Thymus (tissue), 11 donors: ENCODE measurements at regions not wholly inside any gene's neighbourhood (a gene's known extent, or its start where the extent isn't known, plus 50 kb on each side); places are given as distances from the start of the nearest gene placed in this dataset.
A peak's percentile ranks its signal among the peaks of the same experiment; 100 is the strongest.

Experiments
- DNase-seq, 9 donors: peaks; one replicate each; pipeline ENCODE4 v3.0.0-alpha.2; 2013; ENCODE audit warnings: low spot score in 9 of 9, low read depth in 6 of 9, missing footprints in 1 of 9
- H3K27ac ChIP-seq, 2 donors: one replicate each; pipeline ENCODE4 v1.5.1; 2013; ENCODE audit warnings: control low read depth in 1 of 2, low read depth in 1 of 2, low read length in 1 of 2, mild to moderate bottlenecking in 1 of 2, moderate library complexity in 1 of 2
- H3K27me3 ChIP-seq, 2 donors: one replicate each; pipeline ENCODE4 v1.5.1; 2013; ENCODE audit warnings: low read length in 1 of 2; ENCODE audit not compliant: control insufficient read depth in 2 of 2, insufficient read depth in 1 of 2
- H3K36me3 ChIP-seq, 2 donors: one replicate each; pipeline ENCODE4 v1.5.1; 2013; ENCODE audit warnings: low read length in 1 of 2, mild to moderate bottlenecking in 1 of 2, moderate library complexity in 1 of 2; ENCODE audit not compliant: control insufficient read depth in 2 of 2, insufficient read depth in 2 of 2
- H3K4me1 ChIP-seq, 2 donors: one replicate each; pipeline ENCODE4 v1.5.1; 2013; ENCODE audit warnings: low read length in 2 of 2; ENCODE audit not compliant: control insufficient read depth in 2 of 2, insufficient read depth in 2 of 2
- H3K4me3 ChIP-seq, 2 donors: one replicate each; pipeline ENCODE4 v1.5.1; 2013; ENCODE audit warnings: low read length in 2 of 2, control low read depth in 1 of 2, mild to moderate bottlenecking in 1 of 2
- H3K9me3 ChIP-seq, 2 donors: one replicate each; pipeline ENCODE4 v1.5.1; 2013; ENCODE audit warnings: low read length in 1 of 2, mild to moderate bottlenecking in 1 of 2; ENCODE audit not compliant: control insufficient read depth in 2 of 2, insufficient read depth in 1 of 2
- whole genome bisulfite sequencing: extraction: QIAGEN DNeasy Blood & Tissue Kit; methylation state at CpG from one replicate; pipeline ENCODE4 v1.1.7; 2013; 5-methylcytosine and 5-hydroxymethylcytosine counted together
- donor health status: healthy.

DNA sequence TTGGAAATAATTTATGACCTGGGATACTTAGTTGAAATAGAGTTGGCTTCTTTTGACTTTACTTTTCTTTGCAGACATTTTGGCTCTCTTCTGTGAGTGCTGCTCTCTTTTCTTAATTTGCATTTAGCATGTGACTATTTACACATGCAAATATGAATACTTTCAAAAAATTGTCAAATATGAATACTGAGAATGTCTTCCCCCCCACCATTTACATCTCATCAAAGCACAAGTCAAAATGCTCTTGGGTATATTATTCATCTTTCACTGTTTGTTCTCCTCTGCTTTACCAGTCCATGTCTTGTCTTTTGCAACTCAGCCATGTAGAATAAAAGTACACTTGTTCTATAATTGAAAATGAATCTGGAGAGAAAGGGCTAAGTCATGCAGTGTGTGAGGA lies 126.5 kb downstream of the HHIPL2 start:
- no peaks in the 10 kb centered on the region for H3K27me3 ChIP-seq
- H3K4me1 ChIP-seq, result peaks cover 0 to 9% of the 10 kb centered on the region in 2 donors
- no peaks in the 10 kb centered on the region for H3K36me3 ChIP-seq
- no peak for DNase-seq
- H3K9me3 ChIP-seq, result no peaks in the 10 kb centered on the region
- H3K4me3 ChIP-seq, result no peak overlapping the region
- peak overlapping the region; percentile 69 to 80 for H3K27ac ChIP-seq

GRCh38 chr1:222420633-222421032 lies 127.3 kb downstream of the HHIPL2 start:
- Histone ChIP-seq H3K4me1 (peaks cover 0 to 9% of the 10 kb centered on the region in 2 donors), H3K9me3 (no peaks in the 10 kb centered on the region), H3K36me3 (no peaks in the 10 kb centered on the region), H3K27ac (peak overlapping the region; percentile 69 to 80), H3K4me3 (no peak overlapping the region), H3K27me3 (no peaks in the 10 kb centered on the region)
- 33% methylated on average over 1 of the region's 1 CpG for WGBS
- DNase-seq, result peak; percentile 15 to 80 (median 38)

DNA sequence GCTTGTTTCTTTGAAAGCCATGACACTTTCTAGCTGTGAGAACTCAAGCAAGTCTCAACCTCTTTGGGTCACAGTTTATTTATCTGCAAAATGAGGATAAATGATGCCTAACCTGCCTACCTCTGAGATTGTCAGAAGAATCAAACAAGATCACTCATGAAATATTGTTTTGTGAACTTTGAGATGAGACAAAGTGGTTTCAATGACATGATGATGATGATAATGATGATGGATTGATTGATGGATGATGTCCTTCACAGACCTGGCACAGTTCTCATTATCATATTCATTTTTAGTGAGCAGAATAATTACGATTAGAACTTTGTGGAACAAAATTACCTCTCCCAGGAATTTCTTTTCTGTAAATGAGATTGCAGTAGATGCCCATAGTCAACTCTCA lies 129.2 kb downstream of the HHIPL2 start:
- no peaks in the 10 kb centered on the region for H3K36me3 ChIP-seq
- H3K27me3 ChIP-seq, result no peaks in the 10 kb centered on the region
- H3K27ac ChIP-seq, result no peak overlapping the region
- WGBS, result 95% methylated on average over 1 of the region's 1 CpG
- H3K4me3 ChIP-seq, result no peak overlapping the region
- DNase-seq, result no peak
- H3K4me1 ChIP-seq, result peaks cover 0 to 9% of the 10 kb centered on the region in 2 donors
- no peaks in the 10 kb centered on the region for H3K9me3 ChIP-seq

DNA sequence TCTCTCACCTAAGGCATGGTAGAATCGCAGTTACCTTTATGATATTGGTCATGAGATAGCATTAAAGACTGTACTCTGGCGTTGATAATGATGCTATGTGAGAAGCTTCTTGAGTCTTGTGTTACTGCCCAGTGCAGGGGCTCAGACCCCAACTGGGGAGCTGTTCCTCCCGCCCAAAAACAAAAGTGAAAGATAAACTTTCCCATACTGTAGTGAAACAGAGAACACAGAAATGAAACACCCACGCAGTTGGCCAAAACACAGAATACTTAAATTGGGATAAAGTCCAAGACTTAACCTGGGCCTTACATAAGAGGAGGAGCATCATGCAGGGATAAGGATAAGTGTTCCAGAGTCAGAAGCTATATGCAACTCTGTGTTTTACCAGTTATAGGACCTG lies 130.6 kb downstream of the HHIPL2 start:
- Histone ChIP-seq H3K27me3 (no peaks in the 10 kb centered on the region), H3K4me3 (no peak overlapping the region), H3K9me3 (no peaks in the 10 kb centered on the region), H3K36me3 (no peaks in the 10 kb centered on the region), H3K4me1 (peaks cover 0 to 9% of the 10 kb centered on the region in 2 donors), H3K27ac (no peak overlapping the region)
- no peak for DNase-seq
- 92% methylated on average over 4 of the region's 4 CpGs for WGBS

DNA sequence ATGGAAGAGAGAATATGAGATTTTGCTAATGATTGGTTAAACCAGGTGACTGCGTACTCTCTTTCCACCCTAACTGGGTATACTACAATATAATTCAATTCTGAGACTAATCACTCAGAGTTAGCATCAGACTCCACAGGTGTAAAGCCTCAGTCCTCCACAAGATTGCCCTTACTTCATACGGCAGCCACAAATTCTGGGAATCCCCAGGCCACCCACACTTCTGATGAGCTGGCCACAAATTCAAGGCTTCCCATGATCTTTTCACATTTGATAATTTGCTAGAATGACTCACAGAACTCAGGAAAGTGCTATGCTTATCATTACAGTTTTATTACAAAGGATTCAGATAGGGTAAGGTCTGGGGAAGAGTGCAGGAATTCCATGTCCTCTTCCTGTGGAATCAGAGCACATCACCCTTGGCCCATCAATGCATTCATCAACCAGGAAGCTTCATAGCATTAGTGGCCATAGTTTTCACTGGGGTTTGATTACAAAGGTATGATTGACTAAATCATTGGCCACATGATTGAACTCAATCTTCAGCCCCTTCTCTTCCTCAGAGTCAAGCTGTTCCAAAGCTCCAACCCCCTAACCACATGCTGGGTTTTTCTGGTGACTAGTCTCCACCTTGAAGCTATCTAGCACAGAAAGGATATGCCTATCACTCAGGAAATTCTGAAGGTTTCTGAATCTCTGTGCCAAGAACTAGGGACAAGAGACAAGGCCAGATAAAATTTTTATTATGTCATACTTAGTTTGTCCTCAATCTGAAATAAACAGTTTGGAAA lies 131.7 kb downstream of the HHIPL2 start:
- H3K36me3 ChIP-seq, result no peaks in the 10 kb centered on the region
- H3K27ac ChIP-seq, result no peak overlapping the region
- H3K27me3 ChIP-seq, result no peaks in the 10 kb centered on the region
- H3K4me3 ChIP-seq, result no peak overlapping the region
- no peaks in the 10 kb centered on the region for H3K9me3 ChIP-seq
- WGBS, result 96% methylated on average over 2 of the region's 2 CpGs
- no peak for DNase-seq
- peaks cover 0 to 6% of the 10 kb centered on the region in 2 donors for H3K4me1 ChIP-seq

DNA sequence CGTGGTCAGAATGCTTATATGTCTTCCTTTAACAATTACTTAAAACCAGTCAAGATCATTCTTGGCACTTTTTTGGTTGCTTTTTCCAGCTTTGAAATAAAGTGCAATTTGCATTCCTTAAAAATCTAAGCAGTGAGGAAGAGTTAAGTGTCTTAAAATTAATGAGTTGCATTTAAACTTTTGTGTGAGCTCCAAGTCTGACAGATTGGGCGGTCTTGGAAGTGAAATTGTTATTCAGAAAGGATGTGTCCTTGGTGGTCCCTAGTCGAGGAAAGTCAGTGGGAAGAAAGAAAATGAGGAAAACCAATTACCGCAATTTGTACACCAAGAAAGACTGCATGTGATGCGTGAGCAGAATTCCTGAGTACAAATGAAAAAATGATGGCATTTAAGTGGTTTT lies 132.5 kb downstream of the HHIPL2 start:
- Histone ChIP-seq H3K27ac (no peak overlapping the region), H3K27me3 (no peaks in the 10 kb centered on the region), H3K9me3 (no peaks in the 10 kb centered on the region), H3K4me3 (no peak overlapping the region), H3K4me1 (peaks cover 0 to 3% of the 10 kb centered on the region in 2 donors), H3K36me3 (no peaks in the 10 kb centered on the region)
- no peak for DNase-seq
- 96% methylated on average over 5 of the region's 5 CpGs for WGBS

- H3K36me3 ChIP-seq, result no peaks in the 10 kb centered on the region
Observed at GRCh38 chr1:222413991-222414549, 133.8 kb downstream of the HHIPL2 start.

DNA sequence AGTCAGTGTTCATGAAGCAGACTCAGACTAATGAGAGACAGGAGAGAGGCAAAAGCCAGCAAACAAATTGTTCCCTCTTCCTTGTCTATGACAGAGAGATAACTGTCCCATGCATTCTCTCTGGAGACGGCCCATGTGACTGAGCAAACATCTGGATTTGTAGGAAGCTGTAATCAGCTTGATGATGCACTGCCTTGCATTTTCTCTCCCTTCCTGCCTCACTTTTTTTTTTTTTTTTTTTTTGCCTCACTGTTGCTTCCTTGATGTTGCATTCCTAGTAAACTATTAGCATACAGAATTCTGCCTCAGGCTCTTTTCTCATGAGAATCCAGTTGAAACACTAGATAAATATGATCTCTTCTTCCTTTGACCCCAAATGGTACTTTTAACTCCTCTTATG lies 134.5 kb downstream of the HHIPL2 start:
- 97% methylated on average over 1 of the region's 1 CpG for WGBS
- no peak overlapping the region for H3K4me3 ChIP-seq
- H3K36me3 ChIP-seq, result no peaks in the 10 kb centered on the region
- H3K27ac ChIP-seq, result no peak overlapping the region
- H3K4me1 ChIP-seq, result no peaks in the 10 kb centered on the region
- H3K9me3 ChIP-seq, result no peaks in the 10 kb centered on the region
- H3K27me3 ChIP-seq, result no peaks in the 10 kb centered on the region
- DNase-seq, result no peak

More at GRCh38 chr1:222413991-222414549, 133.8 kb downstream of the HHIPL2 start:
- Histone ChIP-seq H3K27ac (no peak overlapping the region), H3K4me3 (no peak overlapping the region), H3K27me3 (no peaks in the 10 kb centered on the region), H3K4me1 (no peaks in the 10 kb centered on the region), H3K9me3 (no peaks in the 10 kb centered on the region)
- 98% methylated on average over 2 of the region's 2 CpGs for WGBS
- DNase-seq, result no peak

- Histone ChIP-seq H3K9me3 (no peaks in the 10 kb centered on the region), H3K4me1 (no peaks in the 10 kb centered on the region), H3K27me3 (no peaks in the 10 kb centered on the region), H3K4me3 (no peak overlapping the region), H3K36me3 (no peaks in the 10 kb centered on the region), H3K27ac (no peak overlapping the region)
- 79% methylated on average over 4 of the region's 4 CpGs for WGBS
- no peak for DNase-seq
Observed at GRCh38 chr1:222404710-222405109, 143.2 kb downstream of the HHIPL2 start.
